BJ (cell line): ENCODE measurements at regions not wholly inside any gene's neighbourhood (a gene's known extent, or its start where the extent isn't known, plus 50 kb on each side); places are given as distances from the start of the nearest gene placed in this dataset.

Experiments
- CTCF ChIA-PET: fragments of 350-600 bp; formaldehyde crosslinking; extraction: SDS; loops from one replicate; lab custom pipeline; 2021; ENCODE audit warnings: antibody characterized with exemption, inconsistent platforms; lab: Yijun Ruan, JAX
- POLR2A ChIA-PET: fragments of 300-600 bp; sonication (Branson Sonifier 250); formaldehyde crosslinking; extraction: SDS; loops from one replicate; lab custom pipeline; 2021; ENCODE audit warnings: antibody characterized with exemption; lab: Charles Lee
- DNase-seq: peaks from one replicate; pipeline ENCODE4 v3.0.0-alpha.2; 2011; ENCODE audit warnings: low read depth
- H3K27me3 ChIP-seq: 2 replicates; pipeline ENCODE4 v1.6.0; 2011; ENCODE audit warnings: low read length; ENCODE audit not compliant: control insufficient read depth, insufficient read depth
- H3K36me3 ChIP-seq: 2 replicates; pipeline ENCODE4 v1.5.1; 2011; ENCODE audit warnings: low read length; ENCODE audit not compliant: control insufficient read depth, insufficient read depth
- H3K4me3 ChIP-seq: 2 replicates; pipeline ENCODE4 v1.5.1; 2011; ENCODE audit warnings: low read depth, mild to moderate bottlenecking, control low read depth, low read length
- TF ChIP-seq, protein P1 (sequence below): IDR thresholded peaks from 2 replicates; pipeline ENCODE4 v1.5.1; 2011; ENCODE audit warnings: low read depth, mild to moderate bottlenecking, control low read depth, inconsistent platforms, low read length, moderate library complexity; ENCODE audit not compliant: insufficient read depth

GRCh38 chr6:19137505-19137904 lies 699.7 kb upstream of the ID4 start:
- no peak overlapping the region for H3K4me3 ChIP-seq
- TF ChIP-seq, protein P1, sequence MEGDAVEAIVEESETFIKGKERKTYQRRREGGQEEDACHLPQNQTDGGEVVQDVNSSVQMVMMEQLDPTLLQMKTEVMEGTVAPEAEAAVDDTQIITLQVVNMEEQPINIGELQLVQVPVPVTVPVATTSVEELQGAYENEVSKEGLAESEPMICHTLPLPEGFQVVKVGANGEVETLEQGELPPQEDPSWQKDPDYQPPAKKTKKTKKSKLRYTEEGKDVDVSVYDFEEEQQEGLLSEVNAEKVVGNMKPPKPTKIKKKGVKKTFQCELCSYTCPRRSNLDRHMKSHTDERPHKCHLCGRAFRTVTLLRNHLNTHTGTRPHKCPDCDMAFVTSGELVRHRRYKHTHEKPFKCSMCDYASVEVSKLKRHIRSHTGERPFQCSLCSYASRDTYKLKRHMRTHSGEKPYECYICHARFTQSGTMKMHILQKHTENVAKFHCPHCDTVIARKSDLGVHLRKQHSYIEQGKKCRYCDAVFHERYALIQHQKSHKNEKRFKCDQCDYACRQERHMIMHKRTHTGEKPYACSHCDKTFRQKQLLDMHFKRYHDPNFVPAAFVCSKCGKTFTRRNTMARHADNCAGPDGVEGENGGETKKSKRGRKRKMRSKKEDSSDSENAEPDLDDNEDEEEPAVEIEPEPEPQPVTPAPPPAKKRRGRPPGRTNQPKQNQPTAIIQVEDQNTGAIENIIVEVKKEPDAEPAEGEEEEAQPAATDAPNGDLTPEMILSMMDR: no peak
- no peaks in the 10 kb centered on the region for H3K27me3 ChIP-seq
- POLR2A ChIA-PET: no interaction called here
- no peaks in the 10 kb centered on the region for H3K36me3 ChIP-seq
- CTCF ChIA-PET: no interaction called here
- no peak for DNase-seq

GRCh38 chr6:19142275-19142674 lies 694.9 kb upstream of the ID4 start:
- Histone ChIP-seq H3K27me3 (no peaks in the 10 kb centered on the region), H3K36me3 (no peaks in the 10 kb centered on the region), H3K4me3 (no peak overlapping the region)
- no peak for DNase-seq
- ChIA-PET CTCF (no interaction called here), POLR2A (no interaction called here)
- TF ChIP-seq, protein P1: no peak

DNA sequence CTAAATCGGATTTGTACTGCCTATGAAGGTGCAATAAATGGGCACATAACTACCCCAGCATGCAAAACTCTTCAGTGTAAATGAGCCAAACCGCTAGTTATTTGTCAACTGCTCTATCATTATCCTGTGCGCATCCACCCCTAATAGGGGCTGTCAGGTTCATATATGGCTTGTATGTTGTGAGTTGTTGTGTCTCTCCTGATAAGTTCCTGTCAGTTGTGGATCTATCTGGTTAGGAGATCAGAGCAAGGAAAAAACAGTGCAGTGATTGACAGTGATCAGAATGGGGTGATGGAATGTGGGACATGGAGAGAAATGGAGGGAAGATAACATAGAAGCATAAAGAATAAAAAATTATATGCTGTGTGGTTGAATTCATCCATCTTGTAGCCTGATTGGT lies 686.9 kb upstream of the ID4 start:
- no peak overlapping the region for H3K4me3 ChIP-seq
- ChIA-PET POLR2A (no interaction called here), CTCF (no interaction called here)
- TF ChIP-seq, protein P1: no peak
- H3K36me3 ChIP-seq: no peaks in the 10 kb centered on the region
- no peak for DNase-seq
- H3K27me3 ChIP-seq: no peaks in the 10 kb centered on the region

GRCh38 chr6:19153270-19153980 lies 683.7 kb upstream of the ID4 start:
- Histone ChIP-seq H3K4me3 (no peak overlapping the region), H3K36me3 (no peaks in the 10 kb centered on the region), H3K27me3 (no peaks in the 10 kb centered on the region)
- no peak for DNase-seq
- CTCF ChIA-PET: no interaction called here
- TF ChIP-seq, protein P1: no peak
- POLR2A ChIA-PET: interaction anchor here (0.6 kb wide), 1 partner anchor 1862 kb away, joined by 4 read pairs; no protein-coding TSS in a partner anchor

DNA sequence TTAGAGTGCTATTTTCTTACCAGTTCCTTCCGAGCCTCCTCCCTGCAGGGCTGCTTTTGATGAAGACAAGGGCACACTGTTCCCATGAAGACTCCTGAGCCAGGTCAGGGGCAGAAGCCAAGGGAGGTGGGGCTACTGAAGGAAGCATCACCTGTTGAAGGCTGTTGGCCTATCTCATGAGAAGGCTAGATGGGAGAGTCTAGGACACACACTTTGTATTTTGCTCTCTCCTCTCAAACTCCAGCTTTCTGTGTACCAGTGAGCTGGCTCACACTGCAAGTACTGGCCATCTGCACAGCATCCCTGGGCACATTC lies 683.2 kb upstream of the ID4 start:
- POLR2A ChIA-PET: interaction anchor here (0.6 kb wide), 1 partner anchor 1862 kb away, joined by 4 read pairs; no protein-coding TSS in a partner anchor
- Histone ChIP-seq H3K4me3 (no peak overlapping the region), H3K27me3 (no peaks in the 10 kb centered on the region)

More for the DNA sequence above, 683.2 kb upstream of the ID4 start:
- no peaks in the 10 kb centered on the region for H3K36me3 ChIP-seq
- TF ChIP-seq, protein P1: no peak
- no peak for DNase-seq
- CTCF ChIA-PET: no interaction called here
